Heart right ventricle (tissue), 16 donors: ENCODE measurements at regions not wholly inside any gene's neighbourhood (a gene's known extent, or its start where the extent isn't known, plus 50 kb on each side); places are given as distances from the start of the nearest gene placed in this dataset.

Source experiments
- ATAC-seq, 8 donors: fragments of 200-7000 bp; cut with Tn5 transposase; one replicate each; pipeline ENCODE4 v1.9.1; 2020; ENCODE audit warnings: mild to moderate bottlenecking in 8 of 8, moderate library complexity in 8 of 8, moderate number of reproducible peaks in 1 of 8
- DNase-seq, 2 donors: peaks; one replicate each; pipeline ENCODE4 v3.0.0-alpha.2; 2020
- H3K27ac ChIP-seq, 10 donors: fragments of 200-600 bp; sonication (generic) in 2 of 10; one replicate each; pipeline versions ENCODE4 v1.5.0 to v1.8.0; 2020 to 2022; ENCODE audit warnings: mild to moderate bottlenecking in 3 of 10
- H3K27me3 ChIP-seq, 7 donors: fragments of 200-600 bp; one replicate each; pipeline ENCODE4 v1.8.0; 2021 to 2022; ENCODE audit warnings: mild to moderate bottlenecking in 2 of 7
- H3K36me3 ChIP-seq, 9 donors: fragments of 200-600 bp; sonication (generic) in 1 of 9; one replicate each; pipeline versions ENCODE4 v1.5.0 to v1.8.0; 2020 to 2022; ENCODE audit warnings: mild to moderate bottlenecking in 2 of 9
- H3K4me1 ChIP-seq, 9 donors: fragments of 200-600 bp; sonication (generic) in 1 of 9; one replicate each; pipeline versions ENCODE4 v1.5.0 to v1.8.0; 2020 to 2022; ENCODE audit warnings: mild to moderate bottlenecking in 4 of 9
- H3K4me3 ChIP-seq, 10 donors: fragments of 200-600 bp; sonication (generic) in 2 of 10; one replicate each; pipeline versions ENCODE4 v1.5.0 to v1.8.0; 2020 to 2022; ENCODE audit warnings: mild to moderate bottlenecking in 7 of 10, moderate library complexity in 2 of 10
- H3K9me3 ChIP-seq, 11 donors: fragments of 200-600 bp in 10 of 11; sonication (generic) in 2 of 11; one replicate each; pipeline versions ENCODE4 v1.5.0 to v1.8.0; 2013 to 2022; ENCODE audit warnings: mild to moderate bottlenecking in 2 of 11, control low read depth in 1 of 11, moderate library complexity in 1 of 11
- WGBS, 2 donors: extraction: QIAGEN DNeasy Blood & Tissue Kit; methylation state at CpG; one replicate each; pipeline ENCODE4 v1.1.7; 2013; ENCODE audit warnings: inconsistent platforms in 1 of 2; 5-methylcytosine and 5-hydroxymethylcytosine counted together
- intact Hi-C, 10 donors: fragments of 100-400 bp; cut with DNase I; formaldehyde crosslinking; loops; one replicate each; pipeline versions ENCODE4 v1.11.1 to v1.14.2; 2022
- TF ChIP-seq, protein P1 (sequence below), 9 donors: fragments of 200-600 bp; sonication (generic) in 2 of 9; IDR thresholded peaks; one replicate each; pipeline versions ENCODE4 v1.5.0 to v1.8.0; 2021 to 2022; ENCODE audit warnings: antibody characterized with exemption in 9 of 9, mild to moderate bottlenecking in 5 of 9, moderate library complexity in 1 of 9
- donor health status: Arrhythmogenic right ventricular cardiomyopathy.
- donor health status: ischemic (EF 13 %, LVEDD 7.1; RV severe dilation, severe dysfunction).
- donor health status: healthy with polysubstance abuse.
- donor health status: DM: no; HTN: yes; CAD: no.
- donor health status: DM: no; HTN: no; CAD: no.
- donor health status: ischemic (EF 25% LVEDD 6.9; RV normal size, moderate dysfunction).
- donor health status: ischemic (EF 25% LVEDD 5.7; RV mildly dilated, moderate dysfunction).
- donor health status: healthy.
- donor health status: DM: yes; HTN: yes; CAD: no.
- donor health status: Ischemic cardiomyopathy.
- donor health status: ischemic (EF 35%, LVEDD 5.7; RV mildly dilated, moderate dysfunction).
- donor health status: nonischemic (EF 11% LVEDD 7.7; RV severe dilation, severe dysfunction).
- donor health status: DM: yes; HTN: yes; CAD: no.
- donor health status: PGD.
- donor health status: ischemic (EF 29% LVEDD 5.4; RV normal size, mild dysfunction).
- donor health status: nonischemic (EF 23%, LVEDD 6.1; RV moderate dilation, normal function).

DNA sequence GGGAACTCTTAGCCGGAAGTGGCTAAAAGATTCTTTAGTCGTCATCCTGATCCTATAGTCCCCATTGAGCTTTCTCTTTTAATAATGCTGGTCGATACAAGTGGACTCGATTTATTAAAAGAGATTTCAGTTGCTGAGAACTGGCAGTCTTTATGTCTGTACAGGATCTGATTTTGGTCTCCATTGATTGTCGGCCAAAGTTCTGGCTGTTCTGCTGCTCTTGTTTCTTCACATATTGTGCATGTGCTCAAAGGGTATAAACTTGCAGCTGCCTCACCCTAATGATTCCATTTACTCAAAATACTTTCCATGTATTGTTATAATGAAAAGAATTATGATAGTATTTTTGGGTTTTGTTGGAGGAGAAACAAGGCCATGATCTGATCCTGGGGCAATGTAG, 100.7 kb upstream of the CTTNBP2 start:
- Histone ChIP-seq H3K27ac (no peak overlapping the region), H3K4me3 (no peak overlapping the region), H3K36me3 (no peaks in the 10 kb centered on the region), H3K4me1 (no peaks in the 10 kb centered on the region), H3K27me3 (no peaks in the 10 kb centered on the region), H3K9me3 (peaks cover 0 to 12% (median 0%) of the 10 kb centered on the region in 11 donors)
- ATAC-seq: no peak
- 73 to 79% methylated on average over 5 of the region's 5 CpGs for WGBS, 2 donors
- no peak for DNase-seq
- intact Hi-C loops: no loop called here
- TF ChIP-seq, protein P1, sequence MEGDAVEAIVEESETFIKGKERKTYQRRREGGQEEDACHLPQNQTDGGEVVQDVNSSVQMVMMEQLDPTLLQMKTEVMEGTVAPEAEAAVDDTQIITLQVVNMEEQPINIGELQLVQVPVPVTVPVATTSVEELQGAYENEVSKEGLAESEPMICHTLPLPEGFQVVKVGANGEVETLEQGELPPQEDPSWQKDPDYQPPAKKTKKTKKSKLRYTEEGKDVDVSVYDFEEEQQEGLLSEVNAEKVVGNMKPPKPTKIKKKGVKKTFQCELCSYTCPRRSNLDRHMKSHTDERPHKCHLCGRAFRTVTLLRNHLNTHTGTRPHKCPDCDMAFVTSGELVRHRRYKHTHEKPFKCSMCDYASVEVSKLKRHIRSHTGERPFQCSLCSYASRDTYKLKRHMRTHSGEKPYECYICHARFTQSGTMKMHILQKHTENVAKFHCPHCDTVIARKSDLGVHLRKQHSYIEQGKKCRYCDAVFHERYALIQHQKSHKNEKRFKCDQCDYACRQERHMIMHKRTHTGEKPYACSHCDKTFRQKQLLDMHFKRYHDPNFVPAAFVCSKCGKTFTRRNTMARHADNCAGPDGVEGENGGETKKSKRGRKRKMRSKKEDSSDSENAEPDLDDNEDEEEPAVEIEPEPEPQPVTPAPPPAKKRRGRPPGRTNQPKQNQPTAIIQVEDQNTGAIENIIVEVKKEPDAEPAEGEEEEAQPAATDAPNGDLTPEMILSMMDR (IDR thresholded peaks at IDR 0.05): no peak

DNA sequence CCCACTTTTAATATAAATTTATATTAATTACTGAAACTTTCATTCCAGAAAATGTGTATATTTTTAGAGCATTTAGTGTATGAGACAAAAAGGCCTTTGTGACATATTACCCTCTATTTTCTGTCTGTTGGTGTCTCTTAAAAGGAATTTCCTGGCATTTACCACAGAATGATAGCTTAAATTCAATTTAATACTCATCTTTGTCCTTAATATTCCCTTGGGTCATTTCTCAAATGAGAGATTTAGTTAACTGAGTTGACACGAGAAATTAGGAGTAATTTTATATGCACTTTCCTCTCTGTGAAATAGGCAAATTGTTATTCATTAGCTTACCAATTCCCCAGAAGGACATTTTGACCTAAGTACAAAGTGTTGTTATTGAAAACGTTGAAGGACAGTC, 101.7 kb upstream of the CTTNBP2 start:
- H3K4me3 ChIP-seq: no peak overlapping the region
- H3K27ac ChIP-seq: no peak overlapping the region
- H3K4me1 ChIP-seq: no peaks in the 10 kb centered on the region
- whole genome bisulfite sequencing, 2 donors: 44 to 60% methylated on average over 2 of the region's 2 CpGs
- no peaks in the 10 kb centered on the region for H3K36me3 ChIP-seq
- intact Hi-C loops: no loop called here
- TF ChIP-seq, protein P1 (IDR thresholded peaks at IDR 0.05): no peak
- H3K27me3 ChIP-seq: no peaks in the 10 kb centered on the region
- no peak for DNase-seq
- H3K9me3 ChIP-seq: peaks cover 0 to 6% (median 0%) of the 10 kb centered on the region in 11 donors
- ATAC-seq: no peak

DNA sequence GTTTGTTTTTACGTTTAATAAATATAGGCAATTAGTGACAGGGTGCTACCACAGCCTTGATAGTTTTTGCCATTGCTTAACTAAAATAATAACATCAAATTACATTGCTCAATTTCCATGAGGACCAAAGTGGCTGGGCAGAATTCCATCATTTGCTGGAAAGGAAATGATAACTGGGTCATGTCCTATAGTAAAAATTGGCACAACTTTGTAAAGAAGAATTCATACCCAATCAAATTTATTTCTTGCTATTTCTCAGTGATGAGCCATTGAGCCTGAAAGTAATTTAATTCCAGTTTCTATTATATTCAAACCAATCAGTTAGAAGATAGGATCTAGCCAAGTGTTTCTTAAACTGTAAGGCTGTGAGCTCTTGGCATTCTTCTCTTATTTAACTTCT, 102.2 kb upstream of the CTTNBP2 start:
- WGBS, 2 donors: 54 to 55% methylated on average over 1 of the region's 1 CpG
- Histone ChIP-seq H3K27me3 (no peaks in the 10 kb centered on the region), H3K27ac (no peak overlapping the region), H3K4me3 (no peak overlapping the region), H3K4me1 (no peaks in the 10 kb centered on the region), H3K36me3 (no peaks in the 10 kb centered on the region), H3K9me3 (peaks cover 0 to 2% (median 0%) of the 10 kb centered on the region in 11 donors)
- intact Hi-C loops: no loop called here
- DNase-seq: no peak
- TF ChIP-seq, protein P1 (IDR thresholded peaks at IDR 0.05): no peak
- ATAC-seq: no peak

DNA sequence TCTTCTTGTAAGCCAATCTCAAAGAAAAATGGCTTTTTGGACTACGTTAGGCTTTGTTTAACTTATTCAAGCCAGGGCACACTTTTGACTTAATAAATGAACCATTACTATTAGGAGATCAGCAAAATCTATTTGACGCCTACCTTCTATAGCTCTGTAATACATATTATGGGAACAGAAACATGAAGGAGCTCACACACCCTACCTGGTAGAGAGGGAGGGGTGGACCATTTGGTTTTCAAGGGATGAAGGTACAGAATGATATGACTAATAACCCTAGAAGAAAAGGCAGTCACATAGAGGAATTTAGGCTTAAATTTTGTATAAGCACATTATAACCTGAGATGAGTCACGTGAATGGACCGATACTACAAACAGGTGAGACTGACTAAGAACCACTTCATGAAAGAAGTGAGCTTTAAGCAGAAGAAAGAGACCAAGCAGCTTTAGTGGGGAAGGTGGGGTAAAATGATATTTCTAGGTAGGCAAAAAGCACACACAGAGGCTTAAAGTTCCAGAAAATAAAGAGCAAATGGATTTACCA, 106.8 kb upstream of the CTTNBP2 start:
- TF ChIP-seq, protein P1 (IDR thresholded peaks at IDR 0.05): no peak
- Histone ChIP-seq H3K9me3 (no peaks in the 10 kb centered on the region), H3K36me3 (no peaks in the 10 kb centered on the region), H3K27ac (no peak overlapping the region), H3K27me3 (no peaks in the 10 kb centered on the region), H3K4me1 (no peaks in the 10 kb centered on the region), H3K4me3 (no peak overlapping the region)
- DNase-seq (no peak), ATAC-seq (no peak)
- intact Hi-C loops: no loop called here
- 89 to 94% methylated on average over 4 of the region's 4 CpGs for WGBS, 2 donors
